H1 (cell line): ENCODE measurements at regions not wholly inside any gene's neighbourhood (a gene's known extent, or its start where the extent isn't known, plus 50 kb on each side); places are given as distances from the start of the nearest gene placed in this dataset.

Source experiments
- CTCF ChIA-PET: fragments of 300-600 bp; sonication (Branson Sonifier 250); formaldehyde crosslinking; loops from one replicate; lab custom pipeline; 2021; ENCODE audit not compliant: partially characterized antibody; lab: Charles Lee
- POLR2A ChIA-PET: fragments of 300-600 bp; sonication (Branson Sonifier 250); formaldehyde crosslinking; loops from one replicate; lab custom pipeline; 2021; ENCODE audit warnings: inconsistent platforms; ENCODE audit not compliant: partially characterized antibody; lab: Charles Lee
- DNase-seq, 2 experiments: peaks; one replicate each; pipeline versions ENCODE4 v3.0.0 to v3.0.0-alpha.2; 2010 to 2022; ENCODE audit warnings: low spot score in 2 of 2, low read depth in 1 of 2, mixed read lengths in 1 of 2
- FAIRE-seq: peaks from 2 replicates; lab custom pipeline; 2011; peaks lifted over from hg19 to GRCh38; lab: Jason Lieb, UNC
- H2AFZ ChIP-seq: 2 replicates; pipeline ENCODE4 v1.8.1; 2012; ENCODE audit warnings: low read length, inconsistent platforms
- H2AK5ac ChIP-seq: 2 replicates; pipeline ENCODE4 v1.6.1; 2013; ENCODE audit warnings: low read depth, low read length
- H2BK120ac ChIP-seq: replicated peaks from 2 replicates; pipeline ENCODE3; 2013; ENCODE audit warnings: low read depth, low read length, inconsistent platforms
- H2BK12ac ChIP-seq: 2 replicates; pipeline ENCODE4 v1.6.1; 2013; ENCODE audit warnings: low read depth, low read length
- H2BK15ac ChIP-seq: 2 replicates; pipeline ENCODE4 v1.6.1; 2013; ENCODE audit warnings: low read length
- H2BK20ac ChIP-seq: 2 replicates; pipeline ENCODE4 v1.6.1; 2013; ENCODE audit warnings: low read length
- H2BK5ac ChIP-seq: 2 replicates; pipeline ENCODE4 v1.6.1; 2013; ENCODE audit warnings: low read depth, low read length
- H3K14ac ChIP-seq: 2 replicates; pipeline ENCODE4 v1.6.1; 2013; ENCODE audit warnings: inconsistent platforms; ENCODE audit not compliant: insufficient read length
- H3K18ac ChIP-seq: 2 replicates; pipeline ENCODE4 v1.6.1; 2013; ENCODE audit warnings: low read length; ENCODE audit errors: extremely low read depth
- H3K23ac ChIP-seq: 2 replicates; pipeline ENCODE4 v1.6.1; 2013; ENCODE audit warnings: inconsistent platforms; ENCODE audit not compliant: insufficient read length
- H3K23me2 ChIP-seq: 2 replicates; pipeline ENCODE4 v1.6.1; 2013; ENCODE audit warnings: low read depth, low read length
- H3K27ac ChIP-seq: 2 replicates; pipeline ENCODE4 v1.6.1; 2011; ENCODE audit warnings: low read depth, low read length, inconsistent platforms
- H3K27me3 ChIP-seq, 4 experiments: replicated peaks in 1 of 4; 1 replicate in 1 of 4; 2 replicates in 3 of 4; pipeline versions ENCODE4 v1.6.1 to v1.8.1; 2011 to 2013; ENCODE audit warnings: low read length in 3 of 4, mild to moderate bottlenecking in 3 of 4, inconsistent platforms in 2 of 4, mixed read lengths in 2 of 4, moderate library complexity in 1 of 4; ENCODE audit not compliant: control insufficient read depth in 3 of 4, insufficient read depth in 3 of 4; ENCODE audit errors: extremely low read depth in 1 of 4
- H3K36me3 ChIP-seq, 4 experiments: 2 replicates each; pipeline versions ENCODE4 v1.6.1 to v1.8.1; 2011 to 2013; ENCODE audit warnings: mild to moderate bottlenecking in 4 of 4, low read length in 3 of 4, moderate library complexity in 2 of 4, control low read depth in 1 of 4, inconsistent platforms in 1 of 4; ENCODE audit not compliant: insufficient read depth in 4 of 4, control insufficient read depth in 2 of 4
- H3K4ac ChIP-seq: replicated peaks from 2 replicates; pipeline ENCODE3; 2013; ENCODE audit warnings: low read length, low read depth, mixed read lengths, inconsistent platforms; ENCODE audit not compliant: insufficient read length
- H3K4me1 ChIP-seq, 4 experiments: replicated peaks in 1 of 4; 1 replicate in 1 of 4; 2 replicates in 3 of 4; pipeline versions ENCODE4 v1.6.1 to v1.8.1; 2011 to 2013; ENCODE audit warnings: low read length in 3 of 4, inconsistent platforms in 2 of 4, mixed read lengths in 1 of 4; ENCODE audit not compliant: insufficient read depth in 4 of 4, control insufficient read depth in 3 of 4
- H3K4me2 ChIP-seq, 2 experiments: 2 replicates each; pipeline versions ENCODE4 v1.6.1 to v1.8.1; 2011 to 2013; ENCODE audit warnings: low read depth in 2 of 2, low read length in 2 of 2, control low read depth in 1 of 2, inconsistent platforms in 1 of 2, mild to moderate bottlenecking in 1 of 2; ENCODE audit not compliant: insufficient read depth in 1 of 2
- H3K4me3 ChIP-seq, 4 experiments: fragments of 200-600, 300-600 bp in 1 of 4; sonication (generic), shearing (Covaris generic), sonication (Bioruptor Twin) in 1 of 4; 2 replicates each; pipeline versions ENCODE4 v1.5.1 to v1.8.1; 2011 to 2016; ENCODE audit warnings: low read length in 4 of 4, low read depth in 3 of 4, control low read depth in 2 of 4, inconsistent platforms in 2 of 4, mild to moderate bottlenecking in 2 of 4, mixed read lengths in 1 of 4, moderate library complexity in 1 of 4; ENCODE audit not compliant: insufficient read depth in 2 of 4; ENCODE audit errors: extremely low read depth in 1 of 4
- H3K56ac ChIP-seq: replicated peaks from 2 replicates; pipeline ENCODE3; 2013; ENCODE audit warnings: low read depth, mild to moderate bottlenecking, mixed read lengths, low read length, inconsistent platforms; ENCODE audit not compliant: insufficient read length
- H3K79me1 ChIP-seq: 2 replicates; pipeline ENCODE4 v1.6.1; 2013; ENCODE audit warnings: low read depth, low read length, control low read depth
- H3K79me2 ChIP-seq, 2 experiments: 2 replicates each; pipeline versions ENCODE4 v1.6.1 to v1.8.1; 2012 to 2013; ENCODE audit warnings: low read length in 2 of 2, mild to moderate bottlenecking in 2 of 2, inconsistent platforms in 1 of 2; ENCODE audit not compliant: insufficient read depth in 2 of 2, control insufficient read depth in 1 of 2
- H3K9ac ChIP-seq, 4 experiments: replicated peaks in 1 of 4; 1 replicate in 1 of 4; 2 replicates in 3 of 4; pipeline versions ENCODE4 v1.6.1 to v1.8.1; 2011 to 2013; ENCODE audit warnings: low read depth in 3 of 4, low read length in 3 of 4, control low read depth in 2 of 4, mild to moderate bottlenecking in 2 of 4, moderate library complexity in 2 of 4, inconsistent platforms in 1 of 4; ENCODE audit errors: extremely low read depth in 1 of 4
- H3K9me3 ChIP-seq, 2 experiments: 2 replicates each; pipeline versions ENCODE4 v1.6.1 to v1.8.1; 2012 to 2013; ENCODE audit warnings: mild to moderate bottlenecking in 2 of 2, moderate library complexity in 2 of 2, control low read depth in 1 of 2, inconsistent platforms in 1 of 2, low read depth in 1 of 2, low read length in 1 of 2, mixed read lengths in 1 of 2; ENCODE audit not compliant: insufficient read depth in 2 of 2
- H4K20me1 ChIP-seq, 2 experiments: replicated peaks in 1 of 2; 2 replicates each; pipeline versions ENCODE3 to v1.8.1; 2011 to 2013; ENCODE audit warnings: inconsistent platforms in 2 of 2, low read length in 2 of 2, mild to moderate bottlenecking in 1 of 2; ENCODE audit not compliant: insufficient read depth in 2 of 2, control insufficient read depth in 1 of 2
- H4K5ac ChIP-seq: 2 replicates; pipeline ENCODE4 v1.6.1; 2013; ENCODE audit warnings: low read length, low read depth, mixed read lengths, inconsistent platforms; ENCODE audit not compliant: insufficient read length
- H4K8ac ChIP-seq: 2 replicates; pipeline ENCODE4 v1.8.0; 2013; ENCODE audit warnings: mild to moderate bottlenecking, moderate library complexity, low read length, inconsistent platforms; ENCODE audit not compliant: insufficient read depth; ENCODE audit errors: extremely low read depth
- H4K91ac ChIP-seq: replicated peaks from 2 replicates; pipeline ENCODE3; 2013; ENCODE audit warnings: low read length, mixed read lengths, inconsistent platforms; ENCODE audit not compliant: insufficient read length
- whole genome bisulfite sequencing, 2 experiments: shearing (Covaris generic) in 1 of 2; methylation state at CpG; one replicate each; pipeline versions ENCODE4 v1.1.6 to v1.1.7; 2013 to 2015; ENCODE audit warnings: low lambda C conversion rate in 2 of 2, mixed read lengths in 2 of 2, inconsistent platforms in 1 of 2, low coverage in 1 of 2, missing lambda C conversion rate in 1 of 2; ENCODE audit not compliant: insufficient replicate concordance in 2 of 2, insufficient coverage in 1 of 2, insufficient read length in 1 of 2; ENCODE audit errors: extremely low coverage in 1 of 2, missing lambda C conversion rate in 1 of 2; 5-methylcytosine and 5-hydroxymethylcytosine counted together

- Histone ChIP-seq H2BK12ac (no peak overlapping the region), H3K9ac (no peak overlapping the region), H3K23ac (no peak overlapping the region), H3K4me3 (no peak overlapping the region), H3K4me1 (no peaks in the 10 kb centered on the region), H4K8ac (no peak overlapping the region), H3K14ac (no peak overlapping the region), H3K27me3 (no peaks in the 10 kb centered on the region), H3K4me2 (no peak overlapping the region), H2AK5ac (no peak overlapping the region), H3K4ac (no peak overlapping the region), H3K56ac (no peak overlapping the region), H3K18ac (no peak overlapping the region), H3K79me2 (no peaks in the 10 kb centered on the region), H2BK120ac (no peak overlapping the region), H4K20me1 (no peaks in the 10 kb centered on the region), H3K36me3 (no peaks in the 10 kb centered on the region), H4K5ac (no peak overlapping the region), H2BK15ac (no peak overlapping the region), H4K91ac (no peak overlapping the region), H2BK5ac (no peak overlapping the region), H2BK20ac (no peak overlapping the region), H3K9me3 (no peaks in the 10 kb centered on the region), H3K23me2 (no peaks in the 10 kb centered on the region), H3K27ac (no peak overlapping the region), H2AFZ (no peak overlapping the region), H3K79me1 (no peaks in the 10 kb centered on the region)
- ChIA-PET CTCF (no interaction called here), POLR2A (no interaction called here)
- FAIRE-seq (no peak), DNase-seq (no peak)
- 87% methylated on average over 11 of the region's 11 CpGs; no CpG with 5 or more reads in 1 of the 2 experiments for WGBS, 2 experiments
Observed at GRCh38 chr10:129179972-129180678, 286.9 kb upstream of the MGMT start.
